GM18909 (cell line): ENCODE measurements at regions not wholly inside any gene's neighbourhood (a gene's known extent, or its start where the extent isn't known, plus 50 kb on each side); places are given as distances from the start of the nearest gene placed in this dataset.
"Not testable (repeated sequence)": the region's sequence is repeated elsewhere in the genome, so short reads cannot be mapped to it uniquely, and the experiment has no call there.

ENCODE experiments used
- ATAC-seq: cut with Tn5 transposase; IDR thresholded peaks from one replicate; pipeline ENCODE4 v1.9.1; 2021; ENCODE audit warnings: mild to moderate bottlenecking; ENCODE audit not compliant: unreplicated experiment, poor library complexity

DNA sequence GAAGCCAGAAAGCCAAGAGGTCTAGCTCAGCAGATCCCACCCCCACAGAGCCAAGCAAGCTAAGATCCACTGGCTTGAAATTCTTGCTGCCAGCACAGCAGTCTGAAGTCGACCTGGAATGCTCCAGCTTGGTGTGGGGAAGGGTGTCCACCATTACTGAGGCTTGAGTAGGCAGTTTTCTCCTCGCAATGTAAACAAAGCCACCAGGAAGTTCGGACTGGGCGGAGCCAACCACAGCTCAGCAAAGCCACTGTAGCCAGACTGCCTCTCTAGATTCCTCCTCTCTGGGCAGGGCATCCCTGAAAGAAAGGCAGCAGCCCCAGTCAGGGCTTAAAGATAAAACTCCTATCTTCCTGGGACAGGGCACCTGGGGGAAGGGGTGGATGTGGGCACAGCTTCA lies 495.0 kb upstream of the GYPC start:
- ATAC-seq, result not testable (repeated sequence)

DNA sequence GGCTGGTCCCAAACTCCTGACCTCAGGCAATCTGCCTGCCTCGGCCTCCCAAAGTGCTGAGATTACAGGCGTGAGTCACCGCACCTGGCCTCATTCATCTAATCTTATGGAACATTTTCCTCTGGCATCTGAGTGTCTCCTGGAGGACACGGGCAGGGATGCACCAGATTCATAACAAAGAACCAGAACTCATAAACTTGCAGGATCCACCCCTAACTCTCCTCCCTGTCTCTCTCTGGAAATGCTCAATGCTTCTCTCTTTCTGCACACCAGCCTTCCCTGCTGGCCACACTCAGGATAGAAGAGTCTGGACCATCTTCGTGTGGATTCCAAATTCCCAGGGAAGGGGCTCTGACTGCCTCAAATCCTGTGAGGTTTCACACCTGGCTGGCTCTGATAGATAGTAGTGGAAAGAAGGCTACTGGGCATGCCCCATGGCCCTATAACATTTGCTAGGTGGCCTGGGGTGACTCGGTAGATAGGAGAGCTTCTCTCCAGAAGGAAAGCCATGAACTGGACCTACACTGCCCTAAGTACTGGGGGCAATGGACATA lies 483.2 kb upstream of the GYPC start:
- ATAC-seq, result no peak

- no peak for ATAC-seq
Measured at GRCh38 chr2:126175222-126175621, 480.7 kb upstream of the GYPC start.

DNA sequence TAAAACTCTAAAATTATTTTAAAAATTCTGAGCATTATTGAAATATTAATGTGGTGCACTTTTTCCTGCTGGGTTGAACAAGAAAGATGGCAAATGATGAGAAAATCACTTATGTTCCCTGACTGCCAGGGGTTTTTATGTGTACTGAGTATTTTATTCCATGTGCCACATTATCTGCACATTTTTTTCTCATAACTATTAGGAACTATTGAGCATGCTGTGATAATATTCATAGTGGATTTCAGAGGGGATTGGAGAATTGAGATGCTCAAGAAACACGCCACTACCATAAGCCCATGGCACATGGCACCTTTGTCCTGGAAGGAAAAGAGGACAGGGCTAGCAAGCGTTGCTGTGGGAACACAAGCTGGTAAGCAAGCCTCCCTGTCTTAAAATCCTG lies 478.5 kb upstream of the GYPC start:
- no peak for ATAC-seq

DNA sequence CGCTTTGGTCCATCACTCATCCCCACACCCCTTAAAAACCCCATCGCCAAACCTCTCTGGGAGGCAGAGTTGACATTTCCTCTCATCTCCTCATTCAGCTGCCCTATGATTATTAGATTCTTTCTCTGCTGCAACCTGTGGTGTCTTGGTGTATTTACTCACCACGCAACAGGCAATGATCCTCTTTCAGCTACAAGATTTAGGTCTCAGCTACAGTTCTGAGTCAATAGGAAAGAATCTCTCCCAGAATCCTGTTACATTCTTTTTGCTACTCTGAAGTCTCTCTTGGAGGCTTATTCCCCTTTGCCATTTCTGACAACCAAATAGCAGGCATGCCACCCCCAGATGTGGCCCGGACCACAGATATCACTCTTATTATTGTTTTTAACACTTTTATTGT lies 468.3 kb upstream of the GYPC start:
- no peak for ATAC-seq

DNA sequence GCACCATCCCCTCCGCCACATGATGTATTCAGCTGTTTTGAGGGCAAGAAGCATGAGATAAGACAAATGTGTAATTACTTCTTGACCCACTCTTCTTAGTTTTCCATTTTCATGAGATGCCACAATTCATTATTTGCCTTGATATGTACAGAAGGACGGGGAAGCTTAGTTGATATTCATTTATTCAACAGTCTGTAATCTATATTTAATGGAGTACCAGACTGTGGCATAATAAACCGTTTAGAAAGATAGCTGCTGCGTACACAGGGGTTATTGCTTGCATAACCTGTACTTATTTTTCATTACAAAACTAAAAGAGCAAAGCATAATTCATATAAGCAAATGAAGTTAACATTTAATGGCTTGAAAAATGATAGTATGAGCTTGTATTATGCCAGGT lies 466.4 kb upstream of the GYPC start:
- ATAC-seq, result no peak

DNA sequence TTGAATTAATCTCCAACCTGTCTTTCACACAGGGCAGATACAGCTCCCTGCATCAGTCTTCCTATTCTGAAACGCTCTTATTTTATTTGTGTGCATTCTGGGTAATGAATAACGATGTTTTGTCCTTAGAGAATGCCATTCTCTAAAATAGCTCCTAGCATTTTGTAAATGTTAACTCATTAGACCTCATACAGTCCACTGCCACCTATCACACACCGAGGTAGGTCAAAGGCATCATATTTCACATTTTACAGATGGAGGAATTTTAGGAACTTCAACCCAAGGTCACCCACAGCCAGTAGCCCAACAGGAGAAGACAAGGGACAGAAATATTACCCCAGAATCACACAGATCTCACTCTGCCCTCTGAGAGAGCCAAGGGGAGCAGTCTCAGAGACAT lies 455.4 kb upstream of the GYPC start:
- no peak for ATAC-seq

DNA sequence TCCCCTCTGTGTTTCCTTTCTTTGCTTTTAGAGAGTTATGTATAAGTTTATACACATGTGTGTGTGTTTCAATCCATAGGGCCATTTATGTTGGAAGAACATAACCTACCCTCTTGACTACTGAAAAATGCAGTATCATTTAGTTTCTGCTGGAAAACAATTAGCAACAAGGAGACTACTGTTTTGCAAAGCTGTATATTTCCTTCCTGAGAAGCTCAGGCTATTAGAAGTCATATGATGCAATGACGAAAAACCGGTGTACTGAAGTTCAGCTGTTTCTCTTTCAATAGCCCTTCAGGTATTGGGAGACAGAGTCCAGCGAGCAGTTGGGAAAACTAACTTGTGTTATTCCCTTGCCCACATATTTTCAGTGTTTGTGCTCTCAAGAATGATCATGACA lies 447.7 kb upstream of the GYPC start:
- no peak for ATAC-seq

DNA sequence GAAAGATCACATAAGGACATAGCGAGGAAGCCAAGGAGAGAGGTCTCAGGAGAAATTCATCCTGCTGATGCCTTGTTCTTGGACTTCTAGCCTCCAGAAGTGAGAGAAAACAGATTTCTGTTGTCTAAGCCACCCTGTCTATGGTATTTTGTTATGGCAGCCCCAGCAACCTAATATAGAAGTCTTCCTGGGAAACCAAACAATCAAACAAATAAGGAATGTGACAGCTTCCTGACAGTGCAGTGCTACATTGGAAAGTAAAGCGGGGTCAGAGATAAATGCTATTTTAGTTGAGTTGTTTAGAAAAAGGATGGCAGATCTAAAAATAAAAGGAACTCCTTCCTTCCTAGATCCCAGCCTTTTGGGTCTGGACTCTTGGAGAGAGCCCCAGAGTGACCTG lies 443.2 kb upstream of the GYPC start:
- ATAC-seq, result no peak

DNA sequence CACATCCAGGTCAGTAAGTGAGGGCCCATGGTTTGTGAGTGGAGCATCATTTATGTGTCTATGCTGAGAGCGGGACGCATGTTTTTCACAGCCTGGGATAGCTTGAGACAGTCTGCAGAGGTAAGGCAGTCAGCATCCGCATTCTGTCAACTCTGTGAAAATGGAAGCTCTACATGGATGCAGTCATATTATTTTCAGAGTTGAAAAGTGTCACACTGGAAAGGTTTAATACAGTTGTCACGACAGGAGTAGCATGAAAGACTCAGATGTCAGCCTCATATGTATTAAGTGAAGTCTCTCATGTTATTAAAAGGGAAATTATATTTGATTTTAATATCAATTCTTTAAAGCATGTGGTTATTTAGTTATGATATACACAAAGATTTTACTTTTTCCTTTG lies 436.9 kb upstream of the GYPC start:
- no peak for ATAC-seq

DNA sequence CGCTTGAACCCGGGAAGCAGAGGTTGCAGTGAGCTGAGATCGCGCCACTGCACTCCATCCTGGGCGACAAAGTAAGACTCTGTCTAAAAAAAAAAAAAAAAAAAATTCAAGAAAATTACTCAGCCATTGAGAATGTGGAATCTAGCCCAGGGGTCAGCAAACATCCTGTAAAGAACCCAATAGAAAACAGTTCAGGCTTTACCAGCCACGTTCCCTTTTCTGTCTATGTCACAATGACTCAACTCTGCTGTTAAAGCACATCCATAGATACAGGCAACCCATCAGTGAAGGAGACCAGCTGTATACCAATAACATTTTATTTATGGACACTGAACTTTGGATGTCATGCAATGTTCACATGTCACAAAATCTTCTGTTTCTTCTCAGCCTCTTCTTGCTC lies 435.6 kb upstream of the GYPC start:
- no peak for ATAC-seq

GRCh38 chr2:126221506-126221905 lies 434.5 kb upstream of the GYPC start:
- ATAC-seq, result no peak

GRCh38 chr2:126222278-126222677 lies 433.7 kb upstream of the GYPC start:
- ATAC-seq, result no peak

GRCh38 chr2:126224776-126225175 lies 431.2 kb upstream of the GYPC start:
- ATAC-seq, result no peak

DNA sequence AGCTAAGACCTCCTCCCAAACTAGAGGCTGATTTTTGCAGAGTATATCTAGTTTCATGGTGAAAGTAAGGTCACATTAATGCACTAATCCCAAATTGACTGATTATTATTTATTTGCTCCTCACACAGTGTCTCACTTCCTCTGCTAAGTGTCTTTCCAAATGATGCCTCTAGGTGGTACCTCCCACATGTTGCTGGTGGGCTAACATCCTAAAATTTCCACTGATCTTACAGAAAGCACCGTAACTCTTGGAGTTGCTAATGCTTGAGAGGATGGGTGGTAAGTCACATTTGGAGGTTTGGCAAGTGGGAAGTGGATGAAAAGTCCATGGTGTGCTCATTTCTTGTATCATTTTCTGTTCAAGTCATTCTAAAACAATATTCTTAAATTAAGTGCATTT lies 428.7 kb upstream of the GYPC start:
- ATAC-seq, result no peak

DNA sequence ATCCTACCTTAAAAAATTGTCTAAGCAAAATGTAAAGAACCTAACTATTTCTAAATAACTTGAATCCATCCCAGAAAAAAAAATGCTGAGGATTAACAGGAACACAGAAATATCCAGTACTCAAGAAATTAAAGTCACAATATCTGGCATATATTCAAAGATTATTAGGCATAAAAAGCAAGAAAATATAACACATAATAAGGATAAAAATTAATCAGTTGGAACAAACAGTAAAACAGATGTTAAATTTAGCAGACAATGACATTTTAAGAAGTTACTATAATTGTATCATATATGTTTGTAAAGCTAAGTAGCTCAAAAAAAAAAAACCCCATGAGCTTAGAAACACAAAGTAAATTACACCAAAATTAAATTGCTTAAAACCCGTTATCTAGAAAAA lies 427.4 kb upstream of the GYPC start:
- no peak for ATAC-seq

GRCh38 chr2:126238251-126238650 lies 417.7 kb upstream of the GYPC start:
- ATAC-seq, result no peak

- ATAC-seq, result no peak
Measured at GRCh38 chr2:126239320-126239955, 416.5 kb upstream of the GYPC start.

DNA sequence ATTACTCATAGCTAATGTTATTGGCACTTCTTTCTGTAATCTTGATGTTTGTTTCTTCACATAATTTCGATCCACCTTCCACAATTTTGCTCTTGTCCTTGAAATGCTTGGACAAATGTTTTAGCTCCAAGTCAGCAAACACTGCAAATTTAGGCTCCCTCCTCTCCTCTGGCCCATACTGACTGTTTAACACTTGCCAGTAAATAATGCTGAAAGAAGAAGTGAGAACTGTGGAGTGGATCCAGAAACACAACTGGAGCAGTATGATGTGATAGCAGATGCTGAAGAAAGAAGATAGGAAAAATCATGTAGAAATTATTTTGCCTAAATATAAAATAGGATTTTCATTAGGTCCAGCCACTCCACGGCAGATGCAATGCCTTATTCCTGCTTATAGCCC lies 415.0 kb upstream of the GYPC start:
- ATAC-seq, result no peak

DNA sequence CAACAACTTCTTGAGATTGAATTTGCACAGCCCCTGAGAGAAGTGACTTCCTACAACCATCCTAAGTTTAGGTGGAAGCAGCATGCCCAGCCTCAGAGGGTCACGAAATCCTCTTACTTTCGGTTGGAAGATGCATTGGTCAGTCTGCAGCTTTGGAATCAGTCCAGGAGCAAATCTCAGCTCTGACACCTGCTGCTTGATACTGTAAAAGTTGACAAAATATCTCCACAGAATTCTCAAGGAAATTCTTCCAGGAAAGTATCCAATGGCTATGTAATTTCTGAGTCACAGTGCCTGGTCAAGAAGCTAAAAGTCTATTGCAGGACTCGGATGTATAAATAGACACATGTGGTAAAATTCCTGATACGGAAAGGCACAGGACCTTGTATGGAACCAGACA lies 414.5 kb upstream of the GYPC start:
- ATAC-seq, result no peak

- no peak for ATAC-seq
Measured at GRCh38 chr2:126244937-126245336, 411.0 kb upstream of the GYPC start.

- no peak for ATAC-seq
Measured at GRCh38 chr2:126253669-126254068, 402.3 kb upstream of the GYPC start.

DNA sequence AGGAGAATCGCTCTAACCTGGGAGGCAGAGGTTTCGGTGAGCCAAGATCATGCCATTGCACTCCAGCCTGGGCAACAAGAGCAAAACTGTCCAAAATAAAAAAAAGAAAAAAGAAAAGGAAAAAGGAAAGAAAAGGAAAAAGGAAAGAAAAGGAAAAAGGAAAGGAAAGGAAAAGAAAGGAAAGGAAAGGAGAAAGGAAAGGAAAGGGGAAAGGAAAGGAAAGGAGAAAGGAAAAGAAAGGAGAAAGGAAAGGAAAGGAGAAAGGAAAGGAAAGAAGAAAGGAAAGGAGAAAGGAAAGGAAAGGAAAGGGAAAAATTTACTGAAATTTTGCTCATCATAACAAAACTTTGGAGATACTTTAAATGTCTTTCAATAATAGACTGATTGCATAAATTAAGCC lies 391.3 kb upstream of the GYPC start:
- no peak for ATAC-seq
